ENCODE measurements at regions not wholly inside any gene's neighbourhood (a gene's known extent, or its start where the extent isn't known, plus 50 kb on each side); places are given as distances from the start of the nearest gene placed in this dataset.

DNA sequence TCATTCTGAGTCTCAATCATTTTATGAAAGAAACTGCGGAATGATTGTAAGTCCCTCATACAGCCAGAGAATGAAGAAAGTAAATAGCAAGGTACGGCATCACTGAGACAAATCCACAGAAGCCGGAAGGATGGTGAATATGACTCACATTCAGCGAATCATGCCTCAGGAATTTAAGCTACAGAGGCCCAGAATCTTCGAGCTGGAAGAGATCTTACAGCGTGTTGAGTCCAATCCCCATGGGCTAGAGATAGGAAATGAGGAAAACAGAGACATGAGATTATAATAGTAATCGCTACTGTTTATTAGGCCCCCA lies 173.2 kb downstream of the KIF18A start:
- TF ChIP-seq POLR2A (IDR thresholded peaks at IDR 0.05; ENCODE audit: extremely low read depth, insufficient read length), result no peak
- TF ChIP-seq, protein P1, sequence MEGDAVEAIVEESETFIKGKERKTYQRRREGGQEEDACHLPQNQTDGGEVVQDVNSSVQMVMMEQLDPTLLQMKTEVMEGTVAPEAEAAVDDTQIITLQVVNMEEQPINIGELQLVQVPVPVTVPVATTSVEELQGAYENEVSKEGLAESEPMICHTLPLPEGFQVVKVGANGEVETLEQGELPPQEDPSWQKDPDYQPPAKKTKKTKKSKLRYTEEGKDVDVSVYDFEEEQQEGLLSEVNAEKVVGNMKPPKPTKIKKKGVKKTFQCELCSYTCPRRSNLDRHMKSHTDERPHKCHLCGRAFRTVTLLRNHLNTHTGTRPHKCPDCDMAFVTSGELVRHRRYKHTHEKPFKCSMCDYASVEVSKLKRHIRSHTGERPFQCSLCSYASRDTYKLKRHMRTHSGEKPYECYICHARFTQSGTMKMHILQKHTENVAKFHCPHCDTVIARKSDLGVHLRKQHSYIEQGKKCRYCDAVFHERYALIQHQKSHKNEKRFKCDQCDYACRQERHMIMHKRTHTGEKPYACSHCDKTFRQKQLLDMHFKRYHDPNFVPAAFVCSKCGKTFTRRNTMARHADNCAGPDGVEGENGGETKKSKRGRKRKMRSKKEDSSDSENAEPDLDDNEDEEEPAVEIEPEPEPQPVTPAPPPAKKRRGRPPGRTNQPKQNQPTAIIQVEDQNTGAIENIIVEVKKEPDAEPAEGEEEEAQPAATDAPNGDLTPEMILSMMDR (IDR thresholded peaks at IDR 0.05; ENCODE audit: low read depth, low read length), result no peak

Data from NB4 (cell line).